Stimulated activated CD4-positive, alpha-beta T cell treated with anti-CD3 and anti-CD28 coated beads, Interleukin-4, amount 100 ng/mL, for 1 hour (primary cell): ENCODE measurements at regions not wholly inside any gene's neighbourhood (a gene's known extent, or its start where the extent isn't known, plus 50 kb on each side); places are given as distances from the start of the nearest gene placed in this dataset.

Source experiments
- DNase-seq: peaks from one replicate; pipeline ENCODE4 v3.0.0-alpha.2; 2020

- no peak for DNase-seq
These were observed 103.2 kb upstream of the KIRREL3 start for GRCh38 chr11:127103586-127104388.

GRCh38 chr11:127098684-127099083 lies 98.1 kb upstream of the KIRREL3 start:
- no peak for DNase-seq

- no peak for DNase-seq
These were observed 80.2 kb upstream of the KIRREL3 start for GRCh38 chr11:127080735-127081134.

- DNase-seq: no peak
These were observed 75.2 kb upstream of the KIRREL3 start for GRCh38 chr11:127075758-127076157.

GRCh38 chr11:127074151-127074761 lies 73.7 kb upstream of the KIRREL3 start:
- no peak for DNase-seq

- DNase-seq: no peak
These were observed 73.1 kb upstream of the KIRREL3 start for GRCh38 chr11:127073621-127074020.

GRCh38 chr11:127071606-127072005 lies 71.0 kb upstream of the KIRREL3 start:
- DNase-seq: no peak

- DNase-seq: no peak
These were observed 70.2 kb upstream of the KIRREL3 start for GRCh38 chr11:127070808-127071207.

- DNase-seq: no peak
These were observed 66.0 kb upstream of the KIRREL3 start for GRCh38 chr11:127066401-127067090.

GRCh38 chr11:127063241-127063640 lies 62.7 kb upstream of the KIRREL3 start:
- no peak for DNase-seq

GRCh38 chr11:127061947-127062346 lies 61.4 kb upstream of the KIRREL3 start:
- DNase-seq: no peak

- no peak for DNase-seq
These were observed 59.2 kb upstream of the KIRREL3 start for GRCh38 chr11:127059750-127060149.

- no peak for DNase-seq
These were observed 58.7 kb upstream of the KIRREL3 start for GRCh38 chr11:127059286-127059685.

GRCh38 chr11:127058524-127058923 lies 58.0 kb upstream of the KIRREL3 start:
- DNase-seq: no peak

- no peak for DNase-seq
These were observed 56.6 kb upstream of the KIRREL3 start for GRCh38 chr11:127057126-127057525.

GRCh38 chr11:127056338-127056971 lies 55.9 kb upstream of the KIRREL3 start:
- no peak for DNase-seq

GRCh38 chr11:127055236-127055635 lies 54.7 kb upstream of the KIRREL3 start:
- no peak for DNase-seq

GRCh38 chr11:127054153-127054552 lies 53.6 kb upstream of the KIRREL3 start:
- DNase-seq: no peak

GRCh38 chr11:127052404-127052803 lies 51.8 kb upstream of the KIRREL3 start:
- DNase-seq: no peak
